Left ventricle myocardium inferior (tissue), 1 donor: ENCODE measurements at regions not wholly inside any gene's neighbourhood (a gene's known extent, or its start where the extent isn't known, plus 50 kb on each side); places are given as distances from the start of the nearest gene placed in this dataset.
"Not testable (repeated sequence)": the region's sequence is repeated elsewhere in the genome, so short reads cannot be mapped to it uniquely, and the experiment has no call there.

Experiments
- DNase-seq: peaks from one replicate; pipeline ENCODE4 v3.0.0-alpha.2; 2020
- H3K27ac ChIP-seq: fragments of 200-600 bp; replicated peaks from 2 replicates; pipeline ENCODE4 v1.8.0; 2021
- H3K27me3 ChIP-seq: fragments of 200-600 bp; 2 replicates; pipeline ENCODE4 v1.8.0; 2021; ENCODE audit warnings: low read depth
- H3K36me3 ChIP-seq: fragments of 200-600 bp; 2 replicates; pipeline ENCODE4 v1.8.0; 2021
- H3K4me1 ChIP-seq: fragments of 200-600 bp; 2 replicates; pipeline ENCODE4 v1.8.0; 2021
- H3K4me3 ChIP-seq: fragments of 200-600 bp; 2 replicates; pipeline ENCODE4 v1.8.0; 2021; ENCODE audit warnings: mild to moderate bottlenecking, moderate library complexity
- H3K9me3 ChIP-seq: fragments of 200-600 bp; replicated peaks from 2 replicates; pipeline ENCODE4 v1.8.0; 2021
- CTCF ChIP-seq: fragments of 200-600 bp; IDR thresholded peaks from 2 replicates; pipeline ENCODE4 v1.8.0; 2021; ENCODE audit warnings: antibody characterized with exemption, mild to moderate bottlenecking, borderline replicate concordance
- intact Hi-C: fragments of 100-400 bp; cut with micrococcal nuclease; formaldehyde crosslinking; loops from one replicate; pipeline ENCODE4 v1.11.0; 2022
- donor health status: DM: no; HTN: yes; CAD: no; lungs with severe emphysema.

DNA sequence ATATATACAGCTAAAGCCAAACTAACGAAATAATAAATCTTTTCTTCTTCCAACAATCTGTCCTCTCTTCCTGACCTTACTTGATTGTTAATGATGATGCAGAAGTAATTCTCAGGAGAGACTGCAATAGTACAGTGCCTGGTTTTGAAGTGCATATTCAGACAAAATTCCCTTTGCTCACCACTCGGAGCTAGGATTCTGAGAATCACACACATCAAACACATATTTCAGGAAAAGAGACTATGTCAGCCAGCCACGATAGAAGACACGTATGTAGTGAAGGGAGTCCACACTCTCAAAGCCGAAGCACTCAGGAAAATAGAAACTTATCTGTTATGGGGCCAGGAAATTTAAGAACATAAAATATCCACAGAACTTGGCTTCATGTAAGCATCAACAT, 362.5 kb upstream of the FAT1 start:
- no peak for TF ChIP-seq CTCF

DNA sequence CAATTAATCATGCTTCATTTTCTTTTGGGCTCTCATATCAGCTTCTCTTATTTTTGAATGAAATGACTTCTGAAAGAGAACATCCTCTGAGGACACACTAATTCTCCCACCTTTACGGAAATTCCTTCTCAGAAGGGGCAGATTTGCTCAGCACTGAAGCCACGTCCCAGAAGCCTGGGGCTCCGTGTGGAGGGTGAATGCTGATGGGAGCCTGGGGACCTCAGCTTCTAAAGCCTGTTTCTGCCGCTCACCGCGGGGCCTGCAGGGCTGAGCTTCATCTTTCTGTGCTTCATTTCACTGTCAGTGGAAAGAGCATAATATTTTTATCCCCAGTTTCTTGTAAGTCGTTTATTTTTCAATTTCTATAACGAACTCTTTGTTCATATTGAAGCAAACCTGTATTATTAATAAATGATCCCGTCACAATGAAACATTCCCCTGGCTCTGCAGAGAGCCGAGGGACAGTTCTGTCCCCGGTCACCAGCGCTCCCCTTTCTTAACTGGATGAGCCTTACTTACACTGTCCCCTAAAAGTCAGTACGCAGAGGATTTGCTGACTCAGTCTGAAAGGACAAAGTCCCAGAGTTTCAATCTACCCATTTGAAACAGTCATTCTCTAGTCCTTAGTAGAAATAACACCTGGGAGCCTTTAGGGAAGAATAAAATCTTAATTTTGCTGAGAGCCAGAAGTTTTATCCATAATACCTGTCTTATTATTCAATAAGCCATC, 364.6 kb upstream of the FAT1 start:
- Histone ChIP-seq H3K27me3 (peaks cover 8% of the 10 kb centered on the region), H3K9me3 (no peaks in the 10 kb centered on the region), H3K4me3 (no peak overlapping the region), H3K4me1 (no peaks in the 10 kb centered on the region), H3K27ac (no peak overlapping the region), H3K36me3 (no peaks in the 10 kb centered on the region)
- intact Hi-C loops: no loop called here
- no peak for TF ChIP-seq CTCF
- DNase-seq: no peak

More for the DNA sequence above, 362.5 kb upstream of the FAT1 start:
- Histone ChIP-seq H3K27me3 (peaks cover 15% of the 10 kb centered on the region), H3K9me3 (no peaks in the 10 kb centered on the region), H3K4me1 (no peaks in the 10 kb centered on the region), H3K36me3 (no peaks in the 10 kb centered on the region), H3K4me3 (no peak overlapping the region), H3K27ac (no peak overlapping the region)
- intact Hi-C loops: no loop called here
- DNase-seq: no peak

GRCh38 chr4:187090401-187090800, 366.7 kb upstream of the FAT1 start:
- DNase-seq: no peak
- intact Hi-C loops: no loop called here
- peaks cover 3% of the 10 kb centered on the region for H3K27me3 ChIP-seq
- H3K9me3 ChIP-seq: no peaks in the 10 kb centered on the region
- no peaks in the 10 kb centered on the region for H3K36me3 ChIP-seq
- H3K4me3 ChIP-seq: no peak overlapping the region
- H3K4me1 ChIP-seq: no peaks in the 10 kb centered on the region
- no peak overlapping the region for H3K27ac ChIP-seq
- TF ChIP-seq CTCF: no peak

- H3K4me1 ChIP-seq, DNase-seq, H3K27ac ChIP-seq, intact Hi-C loops, H3K9me3 ChIP-seq, H3K36me3 ChIP-seq, H3K4me3 ChIP-seq, H3K27me3 ChIP-seq: not testable (repeated sequence)
Observed at GRCh38 chr4:187090832-187091231, 367.2 kb upstream of the FAT1 start.

DNA sequence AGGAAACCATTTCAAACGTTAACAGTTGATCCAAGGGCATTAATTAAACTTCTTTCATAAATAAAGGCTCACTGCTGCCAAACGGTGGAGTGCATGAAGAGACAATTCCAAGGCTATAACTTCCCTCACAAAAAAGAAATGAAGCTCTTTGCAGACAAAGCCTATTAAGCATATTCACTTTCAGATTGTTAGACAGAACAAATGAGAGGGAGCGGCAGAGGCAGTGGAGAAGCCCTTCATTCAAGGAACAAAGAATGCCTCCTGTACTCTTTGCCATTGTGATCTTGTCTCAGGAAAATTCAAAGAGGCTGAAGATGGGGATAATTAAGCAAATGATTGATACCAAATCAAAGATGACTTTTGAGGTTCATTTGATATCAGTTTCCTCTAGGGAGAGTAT, 370.5 kb upstream of the FAT1 start:
- Histone ChIP-seq H3K27ac (no peak overlapping the region), H3K4me3 (no peak overlapping the region), H3K27me3 (peaks cover 3% of the 10 kb centered on the region), H3K4me1 (no peaks in the 10 kb centered on the region), H3K36me3 (no peaks in the 10 kb centered on the region), H3K9me3 (peaks cover 22% of the 10 kb centered on the region)
- intact Hi-C loops: no loop called here
- DNase-seq: no peak
- TF ChIP-seq CTCF: no peak

DNA sequence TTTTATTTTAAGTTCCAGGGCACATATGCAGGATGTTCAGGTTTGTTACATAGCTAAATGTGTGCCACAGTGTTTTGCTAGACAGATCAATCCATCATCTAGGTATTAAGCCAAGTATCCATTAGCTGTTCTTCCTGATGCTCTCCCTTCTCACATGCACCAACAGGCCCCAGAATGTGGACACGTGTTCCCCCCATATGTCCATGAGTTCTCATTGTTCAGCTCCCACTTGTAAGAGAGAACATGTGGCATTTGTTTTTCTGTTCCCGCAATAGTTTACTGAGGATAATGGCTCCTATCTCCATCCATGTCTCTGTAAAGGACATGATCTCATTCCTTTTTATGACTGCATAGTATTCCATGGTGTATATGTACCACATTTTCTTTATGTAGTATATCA, 374.8 kb upstream of the FAT1 start:
- no peaks in the 10 kb centered on the region for H3K27me3 ChIP-seq
- no peak for TF ChIP-seq CTCF
- peaks cover 22% of the 10 kb centered on the region for H3K9me3 ChIP-seq
- no peaks in the 10 kb centered on the region for H3K36me3 ChIP-seq
- no peak overlapping the region for H3K4me3 ChIP-seq
- intact Hi-C loops: no loop called here
- no peaks in the 10 kb centered on the region for H3K4me1 ChIP-seq
- DNase-seq: no peak
- H3K27ac ChIP-seq: no peak overlapping the region
